ENCODE measurements at regions not wholly inside any gene's neighbourhood (a gene's known extent, or its start where the extent isn't known, plus 50 kb on each side); places are given as distances from the start of the nearest gene placed in this dataset.

DNA sequence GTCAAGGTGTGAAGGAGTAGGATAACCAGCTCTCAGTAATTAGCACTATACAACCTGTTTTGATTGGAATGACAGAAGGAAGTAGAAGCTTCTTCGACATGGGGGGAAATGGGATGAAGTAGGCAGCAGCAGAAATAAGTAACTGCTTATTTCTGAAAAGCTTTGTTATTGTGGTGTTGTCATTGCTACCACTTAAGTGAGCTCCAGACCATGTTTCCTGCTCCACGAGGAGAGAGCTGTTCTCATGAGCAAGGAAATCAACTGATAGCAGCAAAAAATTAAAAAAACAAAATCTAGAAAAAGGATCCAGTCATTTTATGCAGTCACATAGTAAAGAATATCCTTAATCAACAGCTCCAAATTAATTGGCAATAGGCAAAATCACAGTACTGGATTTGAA lies 106.1 kb upstream of the TLL1 start:
- Histone ChIP-seq H3K36me3 (ENCODE audit: insufficient read depth, low read length) (no peaks in the 10 kb centered on the region), H3K27ac (ENCODE audit: low read depth, low read length, poor library complexity, severe bottlenecking) (no peak overlapping the region), H3K27me3 (ENCODE audit: insufficient read depth, low read length) (no peaks in the 10 kb centered on the region), H4K20me1 (ENCODE audit: insufficient read depth, low read length) (no peaks in the 10 kb centered on the region), H3K4me2 (ENCODE audit: low read length) (no peak overlapping the region), H3K4me3 (ENCODE audit: low read depth, low read length, poor library complexity, severe bottlenecking) (no peak overlapping the region), H3F3A (ENCODE audit: insufficient read depth, low read length) (no peaks in the 10 kb centered on the region), H2AFZ (ENCODE audit: low read length) (no peak overlapping the region), H3K4me1 (ENCODE audit: insufficient read depth, low read length, severe bottlenecking) (no peaks in the 10 kb centered on the region), H3K9me2 (ENCODE audit: low read depth, low read length) (no peaks in the 10 kb centered on the region), H3K9ac (ENCODE audit: low read length) (no peak overlapping the region), H3K79me2 (ENCODE audit: insufficient read depth, low read length) (no peaks in the 10 kb centered on the region), H3K9me3 (ENCODE audit: low read length) (no peaks in the 10 kb centered on the region)
- TF ChIP-seq, protein P1, sequence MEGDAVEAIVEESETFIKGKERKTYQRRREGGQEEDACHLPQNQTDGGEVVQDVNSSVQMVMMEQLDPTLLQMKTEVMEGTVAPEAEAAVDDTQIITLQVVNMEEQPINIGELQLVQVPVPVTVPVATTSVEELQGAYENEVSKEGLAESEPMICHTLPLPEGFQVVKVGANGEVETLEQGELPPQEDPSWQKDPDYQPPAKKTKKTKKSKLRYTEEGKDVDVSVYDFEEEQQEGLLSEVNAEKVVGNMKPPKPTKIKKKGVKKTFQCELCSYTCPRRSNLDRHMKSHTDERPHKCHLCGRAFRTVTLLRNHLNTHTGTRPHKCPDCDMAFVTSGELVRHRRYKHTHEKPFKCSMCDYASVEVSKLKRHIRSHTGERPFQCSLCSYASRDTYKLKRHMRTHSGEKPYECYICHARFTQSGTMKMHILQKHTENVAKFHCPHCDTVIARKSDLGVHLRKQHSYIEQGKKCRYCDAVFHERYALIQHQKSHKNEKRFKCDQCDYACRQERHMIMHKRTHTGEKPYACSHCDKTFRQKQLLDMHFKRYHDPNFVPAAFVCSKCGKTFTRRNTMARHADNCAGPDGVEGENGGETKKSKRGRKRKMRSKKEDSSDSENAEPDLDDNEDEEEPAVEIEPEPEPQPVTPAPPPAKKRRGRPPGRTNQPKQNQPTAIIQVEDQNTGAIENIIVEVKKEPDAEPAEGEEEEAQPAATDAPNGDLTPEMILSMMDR (IDR thresholded peaks at IDR 0.05; ENCODE audit: low read length), result no peak
- TF ChIP-seq EZH2 (IDR thresholded peaks at IDR 0.05; ENCODE audit: borderline replicate concordance, low read length), result no peak

GRCh38 chr4:165767671-165768070 lies 105.4 kb upstream of the TLL1 start:
- H3K9ac ChIP-seq (ENCODE audit: low read length), result no peak overlapping the region
- H3K36me3 ChIP-seq (ENCODE audit: insufficient read depth, low read length), result no peaks in the 10 kb centered on the region
- no peaks in the 10 kb centered on the region for H4K20me1 ChIP-seq (ENCODE audit: insufficient read depth, low read length)
- H3F3A ChIP-seq (ENCODE audit: insufficient read depth, low read length), result no peaks in the 10 kb centered on the region
- no peak overlapping the region for H3K4me2 ChIP-seq (ENCODE audit: low read length)
- no peak overlapping the region for H2AFZ ChIP-seq (ENCODE audit: low read length)
- no peak overlapping the region for H3K27ac ChIP-seq (ENCODE audit: low read depth, low read length, poor library complexity, severe bottlenecking)
- no peak overlapping the region for H3K4me3 ChIP-seq (ENCODE audit: low read depth, low read length, poor library complexity, severe bottlenecking)
- H3K79me2 ChIP-seq (ENCODE audit: insufficient read depth, low read length), result no peaks in the 10 kb centered on the region
- no peaks in the 10 kb centered on the region for H3K4me1 ChIP-seq (ENCODE audit: insufficient read depth, low read length, severe bottlenecking)
- TF ChIP-seq, protein P1 (IDR thresholded peaks at IDR 0.05; ENCODE audit: low read length), result no peak
- no peak for TF ChIP-seq EZH2 (IDR thresholded peaks at IDR 0.05; ENCODE audit: borderline replicate concordance, low read length)
- no peaks in the 10 kb centered on the region for H3K9me2 ChIP-seq (ENCODE audit: low read depth, low read length)
- H3K27me3 ChIP-seq (ENCODE audit: insufficient read depth, low read length), result no peaks in the 10 kb centered on the region
- H3K9me3 ChIP-seq (ENCODE audit: low read length), result no peaks in the 10 kb centered on the region

DNA sequence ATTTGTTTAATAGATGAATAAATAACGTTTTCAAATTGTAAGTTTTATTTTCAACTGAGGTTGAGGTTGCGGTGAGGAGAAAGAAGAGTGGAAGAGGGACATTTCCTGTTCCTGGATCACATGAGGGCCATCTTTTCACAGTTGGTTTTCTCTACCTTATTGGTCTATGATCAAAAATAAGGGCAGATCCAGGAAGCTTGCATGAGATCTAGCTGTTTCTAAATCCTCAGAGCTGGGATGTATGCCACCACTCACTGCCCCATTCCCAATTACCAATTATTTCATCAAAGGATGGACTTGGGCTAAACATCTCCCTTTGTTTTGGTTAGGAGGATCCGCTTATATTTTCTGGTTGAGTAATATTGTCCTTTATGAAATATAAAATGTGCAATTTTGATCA lies 104.8 kb upstream of the TLL1 start:
- Histone ChIP-seq H2AFZ (ENCODE audit: low read length) (no peak overlapping the region), H4K20me1 (ENCODE audit: insufficient read depth, low read length) (no peaks in the 10 kb centered on the region), H3K27ac (ENCODE audit: low read depth, low read length, poor library complexity, severe bottlenecking) (no peak overlapping the region), H3K9ac (ENCODE audit: low read length) (no peak overlapping the region), H3K4me1 (ENCODE audit: insufficient read depth, low read length, severe bottlenecking) (no peaks in the 10 kb centered on the region), H3K36me3 (ENCODE audit: insufficient read depth, low read length) (no peaks in the 10 kb centered on the region), H3K9me2 (ENCODE audit: low read depth, low read length) (no peaks in the 10 kb centered on the region), H3K4me2 (ENCODE audit: low read length) (no peak overlapping the region), H3K79me2 (ENCODE audit: insufficient read depth, low read length) (no peaks in the 10 kb centered on the region), H3F3A (ENCODE audit: insufficient read depth, low read length) (no peaks in the 10 kb centered on the region), H3K27me3 (ENCODE audit: insufficient read depth, low read length) (no peaks in the 10 kb centered on the region), H3K4me3 (ENCODE audit: low read depth, low read length, poor library complexity, severe bottlenecking) (no peak overlapping the region), H3K9me3 (ENCODE audit: low read length) (no peaks in the 10 kb centered on the region)
- no peak for TF ChIP-seq EZH2 (IDR thresholded peaks at IDR 0.05; ENCODE audit: borderline replicate concordance, low read length)
- TF ChIP-seq, protein P1 (IDR thresholded peaks at IDR 0.05; ENCODE audit: low read length), result no peak
